ENCODE measurements at regions not wholly inside any gene's neighbourhood (a gene's known extent, or its start where the extent isn't known, plus 50 kb on each side); places are given as distances from the start of the nearest gene placed in this dataset.

DNA sequence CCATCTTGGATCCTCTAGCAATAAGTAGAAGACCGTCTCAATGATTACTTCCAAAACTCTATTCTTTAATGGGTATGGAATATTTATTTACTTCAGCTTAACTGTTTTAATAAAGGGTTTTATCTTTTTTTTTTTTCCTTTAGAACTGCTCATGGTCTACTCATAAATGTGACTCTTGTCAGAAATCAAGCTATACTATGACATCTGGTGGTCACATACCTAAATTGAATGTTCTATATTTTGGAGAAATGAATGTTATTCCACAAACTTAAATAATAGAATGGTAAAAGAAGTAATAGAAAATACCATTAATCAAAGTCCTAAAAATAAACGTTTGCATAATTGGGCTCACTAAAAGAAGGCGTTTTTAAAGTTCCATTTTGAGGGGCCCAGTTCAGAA, 131.2 kb upstream of the PLCXD3 start:
- TF ChIP-seq, protein P1, sequence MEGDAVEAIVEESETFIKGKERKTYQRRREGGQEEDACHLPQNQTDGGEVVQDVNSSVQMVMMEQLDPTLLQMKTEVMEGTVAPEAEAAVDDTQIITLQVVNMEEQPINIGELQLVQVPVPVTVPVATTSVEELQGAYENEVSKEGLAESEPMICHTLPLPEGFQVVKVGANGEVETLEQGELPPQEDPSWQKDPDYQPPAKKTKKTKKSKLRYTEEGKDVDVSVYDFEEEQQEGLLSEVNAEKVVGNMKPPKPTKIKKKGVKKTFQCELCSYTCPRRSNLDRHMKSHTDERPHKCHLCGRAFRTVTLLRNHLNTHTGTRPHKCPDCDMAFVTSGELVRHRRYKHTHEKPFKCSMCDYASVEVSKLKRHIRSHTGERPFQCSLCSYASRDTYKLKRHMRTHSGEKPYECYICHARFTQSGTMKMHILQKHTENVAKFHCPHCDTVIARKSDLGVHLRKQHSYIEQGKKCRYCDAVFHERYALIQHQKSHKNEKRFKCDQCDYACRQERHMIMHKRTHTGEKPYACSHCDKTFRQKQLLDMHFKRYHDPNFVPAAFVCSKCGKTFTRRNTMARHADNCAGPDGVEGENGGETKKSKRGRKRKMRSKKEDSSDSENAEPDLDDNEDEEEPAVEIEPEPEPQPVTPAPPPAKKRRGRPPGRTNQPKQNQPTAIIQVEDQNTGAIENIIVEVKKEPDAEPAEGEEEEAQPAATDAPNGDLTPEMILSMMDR (IDR thresholded peaks at IDR 0.05; ENCODE audit: low read depth, low read length, missing input control) = peak; percentile 21
- TF ChIP-seq, protein P2, sequence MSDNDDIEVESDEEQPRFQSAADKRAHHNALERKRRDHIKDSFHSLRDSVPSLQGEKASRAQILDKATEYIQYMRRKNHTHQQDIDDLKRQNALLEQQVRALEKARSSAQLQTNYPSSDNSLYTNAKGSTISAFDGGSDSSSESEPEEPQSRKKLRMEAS (IDR thresholded peaks at IDR 0.05) = no peak
- TF ChIP-seq, protein P3, sequence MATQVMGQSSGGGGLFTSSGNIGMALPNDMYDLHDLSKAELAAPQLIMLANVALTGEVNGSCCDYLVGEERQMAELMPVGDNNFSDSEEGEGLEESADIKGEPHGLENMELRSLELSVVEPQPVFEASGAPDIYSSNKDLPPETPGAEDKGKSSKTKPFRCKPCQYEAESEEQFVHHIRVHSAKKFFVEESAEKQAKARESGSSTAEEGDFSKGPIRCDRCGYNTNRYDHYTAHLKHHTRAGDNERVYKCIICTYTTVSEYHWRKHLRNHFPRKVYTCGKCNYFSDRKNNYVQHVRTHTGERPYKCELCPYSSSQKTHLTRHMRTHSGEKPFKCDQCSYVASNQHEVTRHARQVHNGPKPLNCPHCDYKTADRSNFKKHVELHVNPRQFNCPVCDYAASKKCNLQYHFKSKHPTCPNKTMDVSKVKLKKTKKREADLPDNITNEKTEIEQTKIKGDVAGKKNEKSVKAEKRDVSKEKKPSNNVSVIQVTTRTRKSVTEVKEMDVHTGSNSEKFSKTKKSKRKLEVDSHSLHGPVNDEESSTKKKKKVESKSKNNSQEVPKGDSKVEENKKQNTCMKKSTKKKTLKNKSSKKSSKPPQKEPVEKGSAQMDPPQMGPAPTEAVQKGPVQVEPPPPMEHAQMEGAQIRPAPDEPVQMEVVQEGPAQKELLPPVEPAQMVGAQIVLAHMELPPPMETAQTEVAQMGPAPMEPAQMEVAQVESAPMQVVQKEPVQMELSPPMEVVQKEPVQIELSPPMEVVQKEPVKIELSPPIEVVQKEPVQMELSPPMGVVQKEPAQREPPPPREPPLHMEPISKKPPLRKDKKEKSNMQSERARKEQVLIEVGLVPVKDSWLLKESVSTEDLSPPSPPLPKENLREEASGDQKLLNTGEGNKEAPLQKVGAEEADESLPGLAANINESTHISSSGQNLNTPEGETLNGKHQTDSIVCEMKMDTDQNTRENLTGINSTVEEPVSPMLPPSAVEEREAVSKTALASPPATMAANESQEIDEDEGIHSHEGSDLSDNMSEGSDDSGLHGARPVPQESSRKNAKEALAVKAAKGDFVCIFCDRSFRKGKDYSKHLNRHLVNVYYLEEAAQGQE (IDR thresholded peaks at IDR 0.05) = no peak
- TF ChIP-seq FOXA1 (IDR thresholded peaks at IDR 0.05) (no peak), RAD21 (IDR thresholded peaks at IDR 0.05) (peak; percentile 76 to 79), SP1 (IDR thresholded peaks at IDR 0.05) (no peak)

All from liver (tissue), 3 donors.